ENCODE measurements at regions not wholly inside any gene's neighbourhood (a gene's known extent, or its start where the extent isn't known, plus 50 kb on each side); places are given as distances from the start of the nearest gene placed in this dataset.

GRCh38 chr17:27381007-27381501 is 75.2 kb upstream of the KSR1 start (continued):
- 0 out of 2 replicates have a peak, but pooled peaks have one; percentile 43 for TF ChIP-seq ZNF324 (tag by site-specific recombination; IDR thresholded peaks at IDR 0.05)
- TF ChIP-seq ZNF501 (tag by site-specific recombination; IDR thresholded peaks at IDR 0.05), result peak; percentile 61; the same call in 1 of the 2 replicates
- peak; percentile 71; the same call in 1 of the 2 replicates for TF ChIP-seq KLF7 (tag by site-specific recombination; IDR thresholded peaks at IDR 0.05; ENCODE audit: borderline replicate concordance)
- TF ChIP-seq ZNF654 (tag by site-specific recombination; IDR thresholded peaks at IDR 0.05; ENCODE audit: low read depth), result peak; percentile 54
- TF ChIP-seq ZNF580 (tag by site-specific recombination; IDR thresholded peaks at IDR 0.05), result peak; percentile 60; the same call in 1 of the 2 replicates
- peak; percentile 61 for TF ChIP-seq CTCF (tag by site-specific recombination; IDR thresholded peaks at IDR 0.05)
- TF ChIP-seq GLI4 (tag by site-specific recombination; IDR thresholded peaks at IDR 0.05), result peak; percentile 48; the same call in 1 of the 2 replicates
- 0 out of 2 replicates have a peak, but pooled peaks have one; percentile 21 for TF ChIP-seq YY1 (tag by site-specific recombination; IDR thresholded peaks at IDR 0.05)
- TF ChIP-seq GLIS1 (tag by site-specific recombination; IDR thresholded peaks at IDR 0.05), result peak; percentile 13; the same call in 1 of the 2 replicates
- TF ChIP-seq KLF16 (tag by site-specific recombination; IDR thresholded peaks at IDR 0.05), result peak; percentile 89
- peak; percentile 49; the same call in 1 of the 2 replicates for TF ChIP-seq ZNF76 (tag by site-specific recombination; IDR thresholded peaks at IDR 0.05; ENCODE audit: borderline replicate concordance, low read depth)
- 0 out of 2 replicates have a peak, but pooled peaks have one; percentile 38 for TF ChIP-seq ZNF449 (tag by site-specific recombination; IDR thresholded peaks at IDR 0.05)
- TF ChIP-seq ZNF692 (tag by site-specific recombination; IDR thresholded peaks at IDR 0.05), result peak; percentile 43; the same call in 1 of the 2 replicates
- TF ChIP-seq SP3 (tag by site-specific recombination; IDR thresholded peaks at IDR 0.05), result peak; percentile 52
- no peak for TF ChIP-seq ZNF155 (tag by site-specific recombination; IDR thresholded peaks at IDR 0.05)
- no peak for TF ChIP-seq INSM2 (tag by site-specific recombination; IDR thresholded peaks at IDR 0.05)
- peak; percentile 59 for TF ChIP-seq PATZ1 (tag by site-specific recombination; IDR thresholded peaks at IDR 0.05)
- TF ChIP-seq ZBTB48 (tag by site-specific recombination; IDR thresholded peaks at IDR 0.05), result peak; percentile 84
- TF ChIP-seq REPIN1 (tag by site-specific recombination; IDR thresholded peaks at IDR 0.05; ENCODE audit: low read depth), result 0 out of 2 replicates have a peak, but pooled peaks have one; percentile 40
- peak; percentile 71; the same call in 1 of the 2 replicates for TF ChIP-seq ZNF2 (tag by site-specific recombination; IDR thresholded peaks at IDR 0.05)
- TF ChIP-seq ZNF704 (tag by site-specific recombination; IDR thresholded peaks at IDR 0.05), result no peak
- peak; percentile 69 for TF ChIP-seq SP7 (tag by site-specific recombination; IDR thresholded peaks at IDR 0.05)
- peak; percentile 91 for TF ChIP-seq ZNF660 (tag by site-specific recombination; IDR thresholded peaks at IDR 0.05)
- TF ChIP-seq KLF9 (tag by site-specific recombination; IDR thresholded peaks at IDR 0.05; ENCODE audit: low read depth), result peak; percentile 91
- TF ChIP-seq MYNN (tag by site-specific recombination; IDR thresholded peaks at IDR 0.05; ENCODE audit: borderline replicate concordance), result no peak
